Activated gamma-delta T cell (primary cell): ENCODE measurements at regions not wholly inside any gene's neighbourhood (a gene's known extent, or its start where the extent isn't known, plus 50 kb on each side); places are given as distances from the start of the nearest gene placed in this dataset.
"Not testable (repeated sequence)": the region's sequence is repeated elsewhere in the genome, so short reads cannot be mapped to it uniquely, and the experiment has no call there.

ENCODE experiments used
- DNase-seq: peaks from one replicate; lab custom pipeline; 2025; lab: John Stamatoyannopoulos, UW

DNA sequence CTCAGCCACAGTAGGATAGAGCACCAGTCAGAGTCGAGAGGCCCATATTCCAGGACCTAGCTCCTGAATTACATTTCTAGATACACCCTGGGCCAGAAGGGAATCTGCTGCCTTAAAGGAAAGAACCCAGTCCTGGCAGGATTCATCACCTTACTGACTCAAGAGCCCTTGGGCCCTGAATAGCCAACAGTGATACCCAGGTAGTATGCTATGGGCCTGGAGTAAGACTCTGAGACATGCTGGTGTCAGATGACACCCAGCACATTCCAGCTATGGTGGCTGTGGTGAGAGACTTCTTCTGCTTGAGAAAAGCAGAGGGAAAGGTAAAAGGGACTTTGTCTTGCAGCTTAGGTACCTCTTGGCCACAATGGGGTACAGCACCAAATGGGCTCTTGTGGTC lies 192.5 kb downstream of the MSX2 start:
- not testable (repeated sequence) for DNase-seq

DNA sequence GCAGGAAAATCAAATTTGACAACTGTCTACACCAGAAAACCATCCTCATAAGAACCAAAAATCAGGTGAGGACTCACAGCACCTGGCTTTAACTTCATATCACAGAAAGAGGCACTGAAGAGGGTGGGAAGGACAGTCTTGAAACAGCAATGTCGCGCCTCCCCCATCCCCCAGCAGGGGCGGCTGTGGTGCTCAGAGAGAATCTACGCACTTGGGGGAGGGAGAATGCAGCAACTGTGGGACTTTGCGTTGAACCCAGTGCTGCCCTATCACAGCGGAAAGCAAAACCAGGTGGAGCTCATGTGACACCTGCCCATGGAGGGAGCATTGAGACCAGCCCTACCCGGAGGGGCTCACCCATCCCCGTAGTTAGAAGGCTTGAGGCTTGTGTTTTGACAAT lies 191.8 kb downstream of the MSX2 start:
- DNase-seq: no peak

GRCh38 chr5:174911118-174911517 lies 186.7 kb downstream of the MSX2 start:
- no peak for DNase-seq

DNA sequence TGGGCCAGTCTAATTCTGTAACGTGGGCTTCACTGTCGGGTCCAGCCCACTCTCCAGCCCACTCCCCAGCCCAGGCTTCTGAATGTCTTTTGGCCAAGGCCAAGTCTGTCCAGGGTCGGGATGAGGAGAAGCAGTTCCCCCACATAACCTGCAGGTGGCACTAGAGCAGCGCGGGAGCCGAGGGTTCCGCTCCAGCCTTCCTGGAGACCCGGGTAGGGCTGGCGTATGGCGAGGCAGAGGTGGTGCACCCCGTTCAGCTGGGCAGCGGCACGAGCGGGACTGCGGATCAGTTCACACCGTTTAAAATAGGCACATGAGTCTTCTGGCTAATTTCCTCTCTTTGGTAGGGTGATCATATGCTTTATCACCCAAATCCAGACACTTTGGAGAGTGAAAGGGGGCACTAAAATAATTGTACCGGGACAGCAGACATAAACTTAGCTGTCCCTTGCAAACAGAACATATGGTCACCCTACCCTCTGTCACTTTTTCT lies 185.9 kb downstream of the MSX2 start:
- DNase-seq: no peak

GRCh38 chr5:174903172-174903732 lies 178.9 kb downstream of the MSX2 start:
- no peak for DNase-seq

DNA sequence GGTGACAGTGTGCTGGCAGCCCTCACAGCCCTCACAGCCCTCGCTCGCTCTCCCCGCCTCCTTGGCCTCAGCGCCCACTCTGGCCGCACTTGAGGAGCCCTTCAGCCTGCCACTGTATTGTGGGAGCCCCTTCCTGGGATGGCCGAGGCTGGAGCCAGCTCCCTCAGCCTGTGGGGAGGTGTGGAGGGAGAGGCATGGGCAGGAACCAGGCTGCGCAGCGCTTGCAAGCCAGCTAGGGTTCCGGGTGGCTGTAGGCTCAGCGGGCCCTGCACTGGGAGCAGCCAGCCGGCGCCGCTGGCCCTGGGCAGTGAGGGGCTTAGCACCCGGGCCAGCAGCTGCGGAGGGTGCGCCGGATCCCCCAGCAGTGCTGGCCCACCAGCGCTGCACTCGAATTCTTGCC lies 177.0 kb downstream of the MSX2 start:
- DNase-seq: no peak

GRCh38 chr5:174900240-174900865 lies 176.0 kb downstream of the MSX2 start:
- DNase-seq: no peak

- no peak for DNase-seq
These were observed 173.0 kb downstream of the MSX2 start for GRCh38 chr5:174897281-174897950.

DNA sequence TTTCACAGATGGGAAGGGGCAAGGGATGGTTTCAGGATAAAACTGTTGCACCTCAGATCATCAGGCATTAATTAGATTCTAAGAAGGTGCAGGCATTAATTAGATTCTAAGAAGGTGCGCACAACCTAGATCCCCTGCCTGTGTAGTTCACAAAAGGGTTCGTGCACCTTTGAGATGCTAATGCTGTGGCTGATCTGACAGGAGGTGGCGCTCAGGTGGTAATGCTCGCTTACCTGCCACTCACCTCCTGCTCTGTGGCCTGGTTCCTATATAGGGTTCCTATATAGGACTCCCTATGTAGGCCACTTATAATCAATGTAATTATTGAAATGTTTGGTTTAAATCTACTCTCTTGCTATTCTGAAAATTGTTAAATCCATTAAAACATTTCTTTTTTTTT lies 171.0 kb downstream of the MSX2 start:
- no peak for DNase-seq

- DNase-seq: no peak
These were observed 168.4 kb downstream of the MSX2 start for GRCh38 chr5:174892742-174893141.

GRCh38 chr5:174880412-174881200 lies 156.2 kb downstream of the MSX2 start:
- DNase-seq: not testable (repeated sequence)

DNA sequence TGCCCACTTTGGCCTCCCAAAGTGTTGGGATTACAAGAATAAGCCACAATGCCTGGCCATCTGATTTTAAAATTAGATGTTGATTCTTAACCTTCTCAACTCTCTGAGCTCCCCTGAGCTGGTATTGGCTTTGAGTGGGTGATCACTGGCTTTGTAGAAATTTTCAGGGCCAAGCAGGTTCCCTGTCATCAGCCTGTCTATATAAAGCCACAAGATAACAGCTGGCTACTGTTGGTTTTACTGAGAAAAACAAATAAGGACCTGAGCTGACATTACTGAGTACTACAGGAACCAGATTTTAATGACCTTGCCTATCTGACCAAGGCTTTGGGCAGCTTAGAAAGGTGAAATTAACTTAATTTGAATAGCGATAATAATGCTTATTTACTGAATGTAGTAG lies 153.6 kb downstream of the MSX2 start:
- DNase-seq: no peak

DNA sequence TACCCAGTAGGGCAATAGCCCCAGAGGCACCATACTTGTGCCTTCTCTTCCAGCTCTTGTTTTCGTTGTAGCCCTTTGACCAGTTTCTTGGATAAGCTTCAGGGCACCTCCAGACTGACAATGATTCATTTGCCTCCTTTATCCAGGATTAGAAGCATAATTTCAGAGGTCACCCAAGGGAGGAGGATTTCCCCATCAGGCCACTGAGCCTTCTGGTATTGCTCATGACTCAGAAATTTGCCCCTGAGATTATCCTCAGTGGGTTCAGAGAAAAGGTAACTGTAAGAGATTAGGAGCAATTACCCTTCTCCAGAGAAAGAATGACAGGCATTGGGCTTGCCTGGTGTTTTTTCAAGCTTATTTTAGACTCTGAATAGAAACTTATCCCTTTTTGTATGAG lies 147.9 kb downstream of the MSX2 start:
- no peak for DNase-seq

GRCh38 chr5:174852143-174852542 lies 127.8 kb downstream of the MSX2 start:
- no peak for DNase-seq

DNA sequence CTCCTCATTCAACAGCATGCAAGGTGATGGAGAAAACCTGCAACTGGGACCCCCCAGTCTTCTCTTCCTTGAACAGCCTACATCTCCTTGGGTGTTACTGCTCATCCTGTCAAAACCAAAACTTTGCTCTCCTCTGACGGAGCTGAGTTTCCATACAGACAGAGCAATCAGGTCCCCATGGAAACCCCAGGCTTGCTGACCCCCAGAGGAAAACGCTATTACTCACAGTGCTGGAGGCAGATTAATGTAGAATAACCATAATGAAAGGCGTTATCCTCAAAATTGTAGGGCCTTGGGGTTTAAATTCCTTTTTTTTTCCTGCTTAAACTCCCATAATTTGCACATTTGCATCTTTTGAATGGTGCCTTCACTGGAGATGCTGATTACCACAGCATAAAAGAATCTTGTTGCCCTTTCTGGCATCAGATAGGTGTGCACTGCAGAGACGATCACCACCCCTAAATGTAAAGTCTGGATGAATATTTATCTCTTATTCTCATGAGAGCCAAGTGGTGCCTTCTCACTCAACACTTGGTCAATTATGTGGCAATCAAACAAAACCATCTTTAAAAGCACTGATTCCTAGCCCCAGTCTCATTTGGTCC lies 126.3 kb downstream of the MSX2 start:
- no peak for DNase-seq

- no peak for DNase-seq
These were observed 125.0 kb downstream of the MSX2 start for GRCh38 chr5:174849426-174849825.

DNA sequence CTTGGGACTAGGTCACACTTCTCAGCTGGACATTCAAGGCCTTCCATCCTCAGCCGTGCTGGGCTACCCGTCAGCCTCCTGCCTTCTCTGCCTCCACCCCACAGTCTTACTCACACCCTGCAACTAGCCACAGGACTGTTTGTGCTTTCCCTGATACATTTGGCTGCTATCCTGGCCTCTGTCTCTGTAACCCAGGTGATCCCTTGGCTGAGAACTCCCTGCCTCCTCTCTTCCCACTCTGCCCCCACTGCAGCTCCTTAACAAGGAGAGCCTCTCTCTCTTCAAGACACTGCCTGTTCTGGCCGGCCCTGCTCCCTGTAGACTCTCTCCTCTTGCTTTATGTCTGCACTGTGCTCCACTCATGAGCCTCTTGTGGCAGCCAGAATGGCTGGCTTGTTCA lies 120.6 kb downstream of the MSX2 start:
- DNase-seq: no peak

- no peak for DNase-seq
These were observed 119.2 kb downstream of the MSX2 start for GRCh38 chr5:174843263-174844250.

DNA sequence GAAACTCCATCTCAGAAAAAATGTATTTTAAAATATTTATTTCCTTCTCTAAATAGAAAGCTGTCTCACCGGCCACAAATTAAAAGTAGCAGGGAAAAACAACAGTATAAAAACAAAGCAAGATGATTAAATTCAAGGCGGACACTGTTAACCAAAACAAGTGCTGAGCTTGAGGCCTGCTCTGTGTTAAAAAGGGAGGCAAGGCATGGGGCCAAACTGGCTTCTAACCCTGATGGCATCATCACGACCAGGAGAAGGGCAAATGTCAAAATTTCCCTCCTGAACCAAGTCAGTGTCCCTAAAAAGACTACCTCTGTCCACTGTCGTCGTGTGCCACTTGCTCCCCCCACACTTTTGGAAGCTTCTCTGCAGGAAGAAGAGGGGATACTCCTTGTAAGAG lies 116.1 kb downstream of the MSX2 start:
- DNase-seq: no peak

DNA sequence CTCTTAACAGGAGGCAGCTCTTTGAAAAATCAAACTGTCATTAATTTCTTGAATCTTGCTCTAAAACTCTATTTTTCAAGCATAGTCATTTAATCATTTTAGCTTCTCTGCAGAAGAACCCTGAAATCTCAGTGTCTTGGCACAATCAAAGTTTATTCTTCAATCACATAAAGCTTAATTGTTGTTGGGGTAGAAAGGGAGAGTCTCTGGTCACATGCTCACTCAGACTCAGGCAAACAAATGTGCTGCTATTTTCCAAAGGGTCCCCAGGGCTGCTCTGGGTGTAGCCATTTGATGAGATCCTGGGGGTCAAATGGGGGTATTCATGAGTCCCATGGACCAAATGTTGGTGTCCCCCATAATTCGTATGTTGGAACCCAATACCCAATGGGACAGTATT lies 114.8 kb downstream of the MSX2 start:
- DNase-seq: no peak
